ENCODE measurements at regions not wholly inside any gene's neighbourhood (a gene's known extent, or its start where the extent isn't known, plus 50 kb on each side); places are given as distances from the start of the nearest gene placed in this dataset.

DNA sequence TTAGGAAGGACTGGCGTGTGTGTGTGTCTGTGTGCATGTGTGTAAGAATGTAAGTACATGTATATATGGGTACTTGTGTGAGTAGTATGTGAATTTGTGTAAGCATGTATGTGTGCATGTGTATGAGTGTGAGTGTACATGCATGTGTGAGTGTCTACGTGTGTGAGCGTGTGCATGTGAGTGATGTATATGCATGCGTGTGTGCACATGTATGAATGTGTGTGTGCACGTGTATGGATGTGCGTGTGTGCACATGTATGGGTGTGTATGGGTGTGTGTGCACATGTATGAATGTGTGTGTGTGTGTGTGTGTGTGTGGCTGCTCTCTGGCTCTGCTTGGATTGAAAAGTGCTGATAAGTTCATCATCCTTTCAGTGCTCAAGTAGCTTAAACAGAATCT lies 154.5 kb downstream of the TENT4A start:
- TF ChIP-seq, protein P1, sequence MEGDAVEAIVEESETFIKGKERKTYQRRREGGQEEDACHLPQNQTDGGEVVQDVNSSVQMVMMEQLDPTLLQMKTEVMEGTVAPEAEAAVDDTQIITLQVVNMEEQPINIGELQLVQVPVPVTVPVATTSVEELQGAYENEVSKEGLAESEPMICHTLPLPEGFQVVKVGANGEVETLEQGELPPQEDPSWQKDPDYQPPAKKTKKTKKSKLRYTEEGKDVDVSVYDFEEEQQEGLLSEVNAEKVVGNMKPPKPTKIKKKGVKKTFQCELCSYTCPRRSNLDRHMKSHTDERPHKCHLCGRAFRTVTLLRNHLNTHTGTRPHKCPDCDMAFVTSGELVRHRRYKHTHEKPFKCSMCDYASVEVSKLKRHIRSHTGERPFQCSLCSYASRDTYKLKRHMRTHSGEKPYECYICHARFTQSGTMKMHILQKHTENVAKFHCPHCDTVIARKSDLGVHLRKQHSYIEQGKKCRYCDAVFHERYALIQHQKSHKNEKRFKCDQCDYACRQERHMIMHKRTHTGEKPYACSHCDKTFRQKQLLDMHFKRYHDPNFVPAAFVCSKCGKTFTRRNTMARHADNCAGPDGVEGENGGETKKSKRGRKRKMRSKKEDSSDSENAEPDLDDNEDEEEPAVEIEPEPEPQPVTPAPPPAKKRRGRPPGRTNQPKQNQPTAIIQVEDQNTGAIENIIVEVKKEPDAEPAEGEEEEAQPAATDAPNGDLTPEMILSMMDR (IDR thresholded peaks at IDR 0.05): no peak
- TF ChIP-seq ZFX (IDR thresholded peaks at IDR 0.05; ENCODE audit: borderline replicate concordance): no peak
